Activated CD8-positive, alpha-beta T cell treated with anti-CD3 and anti-CD28 coated beads for 36 hours (primary cell): ENCODE measurements at regions not wholly inside any gene's neighbourhood (a gene's known extent, or its start where the extent isn't known, plus 50 kb on each side); places are given as distances from the start of the nearest gene placed in this dataset.

Source experiments
- ATAC-seq: fragments of 200-7000 bp; cut with Tn5 transposase; one replicate; pipeline ENCODE4 v1.10.0; 2021; ENCODE audit warnings: mild to moderate bottlenecking, moderate library complexity
- CTCF ChIA-PET: fragments of 350-600 bp; sonication (Branson Sonifier 250); formaldehyde crosslinking; loops from one replicate; lab custom pipeline; 2021; ENCODE audit warnings: antibody characterized with exemption; lab: Charles Lee
- POLR2A ChIA-PET: fragments of 350-600 bp; sonication (Branson Sonifier 250); formaldehyde crosslinking; loops from one replicate; lab custom pipeline; 2021; ENCODE audit warnings: antibody characterized with exemption; lab: Charles Lee
- DNase-seq: peaks from one replicate; pipeline ENCODE4 v3.0.0-alpha.2; 2020
- H3K27ac Mint-ChIP-seq: one replicate; pipeline ENCODE4 v1.8.0; 2021; ENCODE audit warnings: mild to moderate bottlenecking, mixed read lengths
- H3K27me3 Mint-ChIP-seq: one replicate; pipeline ENCODE4 v1.8.0; 2021; ENCODE audit warnings: mixed read lengths
- H3K36me3 Mint-ChIP-seq: one replicate; pipeline ENCODE4 v1.8.0; 2021; ENCODE audit warnings: low read depth, mixed read lengths
- H3K4me1 Mint-ChIP-seq: one replicate; pipeline ENCODE4 v1.8.0; 2021; ENCODE audit warnings: low read depth, mixed read lengths
- H3K4me3 Mint-ChIP-seq: one replicate; pipeline ENCODE4 v1.8.0; 2021; ENCODE audit warnings: mild to moderate bottlenecking, moderate library complexity, mixed read lengths
- H3K9me3 Mint-ChIP-seq: one replicate; pipeline ENCODE4 v1.8.0; 2021; ENCODE audit warnings: mixed read lengths
- intact Hi-C: fragments of 100-400 bp; cut with micrococcal nuclease; formaldehyde crosslinking; loops from one replicate; pipeline ENCODE4 v1.10.0; 2022
- TF ChIP-seq, protein P1 (sequence below): fragments of 200-600 bp; IDR thresholded peaks from one replicate; pipeline ENCODE4 v1.8.0; 2022; ENCODE audit warnings: antibody characterized with exemption, mild to moderate bottlenecking

DNA sequence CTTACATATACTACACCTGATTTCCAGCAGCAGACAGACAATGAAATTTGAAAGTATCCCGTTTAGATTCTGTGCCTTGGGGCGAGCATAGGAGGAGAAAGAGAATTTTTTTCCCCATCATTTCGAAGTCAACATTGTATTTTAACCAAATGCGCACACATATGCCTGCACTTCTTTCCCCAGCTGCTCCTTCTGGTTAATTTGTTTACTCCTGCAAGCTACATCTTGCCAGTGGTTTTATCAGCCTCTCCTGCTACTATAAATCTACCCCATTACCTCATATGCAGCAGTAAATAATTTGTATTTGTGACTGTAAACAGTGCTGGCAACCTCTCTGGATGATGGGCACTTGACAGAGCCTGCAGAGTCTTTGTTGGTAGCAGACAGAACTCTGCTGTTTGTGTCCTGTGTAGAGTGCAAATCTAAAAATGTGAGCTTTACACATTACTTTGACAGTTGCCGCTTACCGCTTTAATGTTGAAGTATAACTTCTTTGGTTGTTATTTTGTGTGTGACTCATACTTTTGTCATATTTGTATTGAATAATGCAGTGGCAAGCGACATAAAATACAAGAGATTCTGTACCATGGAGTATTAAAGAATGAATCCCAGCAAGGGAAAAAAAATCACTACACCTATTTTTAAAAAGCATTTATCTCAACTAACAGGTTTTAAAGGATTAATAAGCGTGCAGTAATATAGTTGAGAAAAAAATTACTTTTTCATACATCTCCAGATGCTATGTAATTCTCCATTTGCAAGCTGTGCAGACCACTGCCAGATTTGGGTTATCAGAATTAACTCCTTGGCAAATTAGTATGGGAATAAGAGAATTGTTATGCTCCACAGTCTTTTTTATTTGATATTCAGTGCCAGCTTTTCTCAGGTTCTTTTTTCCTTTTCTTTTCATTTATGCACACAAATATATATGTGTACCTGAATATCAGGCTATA is 536.8 kb downstream of the XIRP2 start:
- Mint-ChIP-seq H3K4me3 (no peak overlapping the region), H3K27ac (no peak overlapping the region), H3K36me3 (no peaks in the 10 kb centered on the region), H3K4me1 (no peaks in the 10 kb centered on the region), H3K27me3 (no peaks in the 10 kb centered on the region), H3K9me3 (no peaks in the 10 kb centered on the region)
- ChIA-PET POLR2A (no interaction called here), CTCF (no interaction called here)
- intact Hi-C loops, result no loop called here
- DNase-seq (no peak), ATAC-seq (no peak)
- TF ChIP-seq, protein P1, sequence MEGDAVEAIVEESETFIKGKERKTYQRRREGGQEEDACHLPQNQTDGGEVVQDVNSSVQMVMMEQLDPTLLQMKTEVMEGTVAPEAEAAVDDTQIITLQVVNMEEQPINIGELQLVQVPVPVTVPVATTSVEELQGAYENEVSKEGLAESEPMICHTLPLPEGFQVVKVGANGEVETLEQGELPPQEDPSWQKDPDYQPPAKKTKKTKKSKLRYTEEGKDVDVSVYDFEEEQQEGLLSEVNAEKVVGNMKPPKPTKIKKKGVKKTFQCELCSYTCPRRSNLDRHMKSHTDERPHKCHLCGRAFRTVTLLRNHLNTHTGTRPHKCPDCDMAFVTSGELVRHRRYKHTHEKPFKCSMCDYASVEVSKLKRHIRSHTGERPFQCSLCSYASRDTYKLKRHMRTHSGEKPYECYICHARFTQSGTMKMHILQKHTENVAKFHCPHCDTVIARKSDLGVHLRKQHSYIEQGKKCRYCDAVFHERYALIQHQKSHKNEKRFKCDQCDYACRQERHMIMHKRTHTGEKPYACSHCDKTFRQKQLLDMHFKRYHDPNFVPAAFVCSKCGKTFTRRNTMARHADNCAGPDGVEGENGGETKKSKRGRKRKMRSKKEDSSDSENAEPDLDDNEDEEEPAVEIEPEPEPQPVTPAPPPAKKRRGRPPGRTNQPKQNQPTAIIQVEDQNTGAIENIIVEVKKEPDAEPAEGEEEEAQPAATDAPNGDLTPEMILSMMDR, result no peak

DNA sequence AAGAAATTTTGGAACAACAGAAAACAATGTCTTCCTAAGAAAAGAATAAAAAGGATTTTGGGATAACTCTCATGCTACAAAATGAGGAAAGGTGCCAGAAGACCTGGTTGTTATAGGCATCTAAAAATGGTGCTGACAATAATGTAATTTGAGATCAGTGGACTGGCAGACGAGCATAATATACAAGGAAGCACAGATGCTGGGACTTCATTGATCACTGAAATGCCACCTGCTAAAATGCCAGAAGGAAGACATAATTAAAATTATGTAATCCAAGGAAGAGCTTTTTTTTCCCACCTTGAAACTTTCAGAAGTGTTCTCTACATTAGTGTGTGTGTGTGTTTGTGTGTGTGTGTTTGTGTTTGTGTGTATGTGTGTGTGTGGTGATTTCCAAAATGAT is 535.9 kb downstream of the XIRP2 start:
- TF ChIP-seq, protein P1, result no peak
- no peak overlapping the region for H3K27ac Mint-ChIP-seq
- H3K4me1 Mint-ChIP-seq, result no peaks in the 10 kb centered on the region
- ChIA-PET CTCF (no interaction called here), POLR2A (no interaction called here)
- intact Hi-C loops, result no loop called here
- H3K27me3 Mint-ChIP-seq, result no peaks in the 10 kb centered on the region
- H3K36me3 Mint-ChIP-seq, result no peaks in the 10 kb centered on the region
- no peaks in the 10 kb centered on the region for H3K9me3 Mint-ChIP-seq
- no peak overlapping the region for H3K4me3 Mint-ChIP-seq
- DNase-seq (no peak), ATAC-seq (no peak)

DNA sequence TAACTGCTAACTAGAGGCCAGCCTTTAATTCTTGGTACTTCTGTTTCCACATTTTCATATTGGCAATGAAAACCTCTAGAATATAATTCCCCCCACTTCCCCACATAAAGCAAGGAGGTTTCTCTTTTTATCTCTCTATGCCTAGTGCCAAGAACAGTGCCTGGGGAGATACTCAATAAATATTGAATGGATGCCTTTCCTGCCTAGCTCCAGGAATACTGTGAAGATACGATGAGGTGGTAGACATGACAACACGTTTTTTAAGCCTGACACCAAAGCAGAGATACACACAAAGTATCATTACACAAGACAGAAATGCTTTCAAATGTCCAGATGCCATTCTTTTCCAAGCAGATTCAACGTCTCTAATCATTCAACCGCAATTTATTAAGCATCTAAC is 535.5 kb downstream of the XIRP2 start:
- POLR2A ChIA-PET, result no interaction called here
- ATAC-seq, result no peak
- DNase-seq, result no peak
- TF ChIP-seq, protein P1, result no peak
- intact Hi-C loops, result no loop called here
- Mint-ChIP-seq H3K27me3 (no peaks in the 10 kb centered on the region), H3K36me3 (no peaks in the 10 kb centered on the region), H3K4me1 (no peaks in the 10 kb centered on the region), H3K27ac (no peak overlapping the region), H3K9me3 (no peaks in the 10 kb centered on the region), H3K4me3 (no peak overlapping the region)
- CTCF ChIA-PET, result no interaction called here

DNA sequence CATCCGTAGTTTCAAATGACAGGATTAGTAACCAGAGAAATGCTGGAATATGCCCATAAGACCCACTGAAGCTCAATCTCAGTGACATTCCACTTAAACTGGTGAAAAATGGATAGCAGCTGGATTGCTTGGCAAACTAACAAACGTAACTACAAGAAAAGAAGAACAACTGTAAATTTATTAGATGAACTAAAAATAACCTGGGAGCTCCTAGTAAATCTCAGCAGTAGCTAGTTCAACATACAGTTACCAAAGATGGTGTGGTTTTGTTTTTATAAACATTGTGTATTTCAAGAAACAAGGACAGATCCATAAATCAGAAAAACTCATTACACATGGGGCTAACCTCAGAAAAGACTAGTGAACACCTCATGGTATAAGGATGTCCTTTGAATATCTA is 531.9 kb downstream of the XIRP2 start:
- Mint-ChIP-seq H3K27me3 (no peaks in the 10 kb centered on the region), H3K4me3 (no peak overlapping the region), H3K4me1 (no peaks in the 10 kb centered on the region), H3K27ac (no peak overlapping the region), H3K9me3 (peaks cover 1% of the 10 kb centered on the region), H3K36me3 (no peaks in the 10 kb centered on the region)
- CTCF ChIA-PET, result no interaction called here
- no peak for ATAC-seq
- DNase-seq, result no peak
- intact Hi-C loops, result no loop called here
- TF ChIP-seq, protein P1, result no peak
- POLR2A ChIA-PET, result no interaction called here

DNA sequence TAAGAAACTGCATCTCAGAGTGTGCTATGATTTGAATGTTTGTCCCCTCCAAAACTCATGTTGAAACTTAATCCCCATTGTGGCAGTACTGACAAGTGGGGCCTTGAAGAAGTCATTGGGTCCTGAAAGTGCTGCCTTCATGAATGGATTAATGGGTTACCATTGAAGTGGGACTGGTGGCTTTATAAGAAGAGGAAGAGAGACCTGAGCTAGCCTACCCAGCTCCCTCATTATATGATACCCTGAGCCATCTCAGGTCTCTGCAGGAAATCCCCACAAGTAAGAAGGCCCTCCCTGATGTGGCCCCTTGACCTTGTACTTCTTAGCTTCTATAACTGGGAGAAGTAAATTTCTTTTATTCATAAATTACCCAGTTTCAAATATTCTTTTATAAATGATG is 526.8 kb downstream of the XIRP2 start:
- H3K27me3 Mint-ChIP-seq, result no peaks in the 10 kb centered on the region
- ATAC-seq (no peak), DNase-seq (no peak)
- H3K9me3 Mint-ChIP-seq, result peaks cover 9% of the 10 kb centered on the region
- ChIA-PET POLR2A (no interaction called here), CTCF (no interaction called here)
- no peak overlapping the region for H3K27ac Mint-ChIP-seq
- intact Hi-C loops, result no loop called here
- H3K4me1 Mint-ChIP-seq, result no peaks in the 10 kb centered on the region
- TF ChIP-seq, protein P1, result no peak
- H3K4me3 Mint-ChIP-seq, result no peak overlapping the region
- no peaks in the 10 kb centered on the region for H3K36me3 Mint-ChIP-seq
